ENCODE measurements at regions not wholly inside any gene's neighbourhood (a gene's known extent, or its start where the extent isn't known, plus 50 kb on each side); places are given as distances from the start of the nearest gene placed in this dataset.

DNA sequence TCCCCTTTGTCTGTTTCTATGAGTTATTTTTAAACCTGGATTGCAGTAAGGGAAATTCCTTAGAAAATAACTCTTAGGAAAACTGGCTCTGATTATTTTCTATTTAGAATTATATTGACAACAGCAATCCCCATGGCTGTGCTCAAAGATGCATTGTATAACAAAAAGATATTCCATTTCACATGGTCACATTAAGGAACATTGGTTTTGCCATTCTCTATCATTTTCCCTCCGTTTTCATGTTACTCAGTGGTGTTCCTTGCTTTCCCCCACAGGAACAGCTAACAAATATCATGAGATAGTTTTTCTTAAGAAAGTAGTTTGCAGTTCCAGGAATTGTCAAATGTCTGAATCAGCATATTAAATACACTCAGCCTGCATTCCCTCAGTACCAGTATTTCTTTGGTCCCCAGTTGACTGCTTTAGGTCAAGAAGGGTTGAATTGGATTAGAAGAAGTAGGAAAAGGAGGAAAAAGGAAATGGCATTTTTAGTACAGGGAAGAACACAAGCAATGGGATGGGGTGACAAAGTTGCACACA, 436.7 kb downstream of the TNS3 start:
- Histone ChIP-seq H3K4me3 (ENCODE audit: low read depth, low read length) (no peak overlapping the region), H3K36me3 (replicated peaks) (no peaks in the 10 kb centered on the region), H3K27ac (no peak overlapping the region), H3K27me3 (replicated peaks) (no peaks in the 10 kb centered on the region)
- in situ Hi-C loops (cut with HindIII; ENCODE audit: low pct_ligation_motif_present, low sequenced_read_pairs) = no loop called here
- TF ChIP-seq, protein P1, sequence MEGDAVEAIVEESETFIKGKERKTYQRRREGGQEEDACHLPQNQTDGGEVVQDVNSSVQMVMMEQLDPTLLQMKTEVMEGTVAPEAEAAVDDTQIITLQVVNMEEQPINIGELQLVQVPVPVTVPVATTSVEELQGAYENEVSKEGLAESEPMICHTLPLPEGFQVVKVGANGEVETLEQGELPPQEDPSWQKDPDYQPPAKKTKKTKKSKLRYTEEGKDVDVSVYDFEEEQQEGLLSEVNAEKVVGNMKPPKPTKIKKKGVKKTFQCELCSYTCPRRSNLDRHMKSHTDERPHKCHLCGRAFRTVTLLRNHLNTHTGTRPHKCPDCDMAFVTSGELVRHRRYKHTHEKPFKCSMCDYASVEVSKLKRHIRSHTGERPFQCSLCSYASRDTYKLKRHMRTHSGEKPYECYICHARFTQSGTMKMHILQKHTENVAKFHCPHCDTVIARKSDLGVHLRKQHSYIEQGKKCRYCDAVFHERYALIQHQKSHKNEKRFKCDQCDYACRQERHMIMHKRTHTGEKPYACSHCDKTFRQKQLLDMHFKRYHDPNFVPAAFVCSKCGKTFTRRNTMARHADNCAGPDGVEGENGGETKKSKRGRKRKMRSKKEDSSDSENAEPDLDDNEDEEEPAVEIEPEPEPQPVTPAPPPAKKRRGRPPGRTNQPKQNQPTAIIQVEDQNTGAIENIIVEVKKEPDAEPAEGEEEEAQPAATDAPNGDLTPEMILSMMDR (IDR thresholded peaks at IDR 0.05; ENCODE audit: low read depth, low read length, missing control alignments) = no peak
- no peak for DNase-seq

DNA sequence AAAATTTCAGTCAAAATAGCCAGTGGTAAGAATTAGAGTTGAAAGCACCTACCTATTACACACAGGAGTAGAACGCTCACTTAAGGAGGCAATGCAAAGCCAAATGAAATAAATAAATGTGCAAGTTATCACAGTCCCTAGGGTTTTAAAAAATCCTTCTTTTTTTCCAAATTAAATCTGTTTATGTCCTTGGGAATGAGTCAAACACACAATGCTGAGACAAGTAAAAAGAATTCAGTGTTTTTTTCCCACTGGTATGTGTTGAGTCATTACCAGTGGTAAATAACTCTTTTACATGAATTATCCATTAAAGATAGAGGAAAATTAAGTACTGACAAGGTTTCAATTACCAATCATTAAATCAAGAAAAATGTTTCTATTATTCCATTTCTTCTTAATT, 438.6 kb downstream of the TNS3 start:
- TF ChIP-seq, protein P1 (IDR thresholded peaks at IDR 0.05; ENCODE audit: low read depth, low read length, missing control alignments) = no peak
- no peaks in the 10 kb centered on the region for H3K36me3 ChIP-seq (replicated peaks)
- DNase-seq = no peak
- H3K27ac ChIP-seq = no peak overlapping the region
- H3K4me3 ChIP-seq (ENCODE audit: low read depth, low read length) = no peak overlapping the region
- in situ Hi-C loops (cut with HindIII; ENCODE audit: low pct_ligation_motif_present, low sequenced_read_pairs) = no loop called here
- H3K27me3 ChIP-seq (replicated peaks) = no peaks in the 10 kb centered on the region

DNA sequence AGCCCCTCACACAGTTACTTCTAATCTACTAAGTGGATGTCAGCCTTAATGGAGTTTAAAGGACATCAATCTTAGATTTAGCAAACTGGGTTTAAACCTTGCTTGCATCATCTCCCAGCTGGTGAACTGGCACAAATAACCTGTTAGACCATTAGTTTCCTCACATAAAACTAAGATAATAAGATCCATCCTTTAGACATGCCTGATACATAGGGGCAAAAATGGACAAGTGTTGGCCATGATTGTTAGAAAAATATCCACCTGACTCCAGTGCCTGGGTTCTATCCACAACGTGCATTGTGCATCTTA, 439.1 kb downstream of the TNS3 start:
- no peak overlapping the region for H3K27ac ChIP-seq
- no peaks in the 10 kb centered on the region for H3K27me3 ChIP-seq (replicated peaks)
- TF ChIP-seq, protein P1 (IDR thresholded peaks at IDR 0.05; ENCODE audit: low read depth, low read length, missing control alignments) = no peak
- H3K4me3 ChIP-seq (ENCODE audit: low read depth, low read length) = no peak overlapping the region
- in situ Hi-C loops (cut with HindIII; ENCODE audit: low pct_ligation_motif_present, low sequenced_read_pairs) = no loop called here
- H3K36me3 ChIP-seq (replicated peaks) = no peaks in the 10 kb centered on the region
- no peak for DNase-seq

DNA sequence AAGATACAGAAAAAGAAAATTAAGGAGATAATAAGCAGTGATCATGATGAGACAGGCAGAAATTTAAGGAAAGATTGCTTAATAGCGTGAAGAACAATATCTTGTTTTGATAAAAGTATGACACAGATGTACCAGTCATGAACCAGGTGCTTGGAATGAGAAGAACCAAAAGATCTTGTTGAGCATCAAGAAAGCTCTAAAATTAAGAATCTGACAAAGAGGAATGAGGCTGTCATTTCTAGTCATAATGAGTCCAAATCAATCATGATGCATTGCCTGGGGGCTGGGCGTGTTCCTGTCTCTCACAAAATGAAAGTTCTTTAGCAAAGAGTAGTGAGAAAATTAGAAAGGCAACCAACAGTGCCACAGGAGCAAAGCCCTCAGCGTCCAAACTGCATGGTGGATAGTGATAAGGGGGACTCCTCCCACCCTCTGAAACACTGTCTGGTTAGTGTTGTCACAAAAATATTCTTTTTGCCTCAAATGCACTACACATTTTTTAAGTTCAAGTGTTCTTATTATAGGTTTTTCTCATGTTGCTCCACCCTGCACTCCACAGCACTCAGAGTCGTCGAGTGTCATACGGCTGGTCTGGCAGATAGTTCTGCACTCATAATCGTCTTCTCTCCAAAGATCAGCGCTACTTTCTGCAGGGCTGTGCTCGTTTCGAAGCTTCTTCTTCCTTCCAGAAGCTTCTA, 439.6 kb downstream of the TNS3 start:
- in situ Hi-C loops (cut with HindIII; ENCODE audit: low pct_ligation_motif_present, low sequenced_read_pairs) = no loop called here
- TF ChIP-seq, protein P1 (IDR thresholded peaks at IDR 0.05; ENCODE audit: low read depth, low read length, missing control alignments) = no peak

DNA sequence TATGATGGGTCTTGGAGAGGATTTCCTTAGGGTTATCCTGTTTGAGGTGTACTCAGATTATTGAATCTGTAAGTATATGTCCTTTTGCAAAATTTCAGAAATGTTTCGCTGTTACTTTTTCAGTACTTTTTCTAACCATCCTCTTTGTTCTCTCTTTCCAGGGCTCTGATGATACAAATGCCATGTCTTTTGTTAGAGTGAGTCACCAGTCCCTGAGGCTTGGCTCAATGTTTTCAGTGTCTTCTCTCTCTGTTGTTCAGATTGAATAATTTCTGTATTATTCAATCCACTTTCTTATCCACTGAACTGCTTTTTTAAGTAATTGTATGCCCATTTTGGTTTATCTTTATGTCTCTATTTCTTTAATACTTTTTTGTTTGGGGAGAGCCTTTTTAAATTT, 449.4 kb downstream of the TNS3 start:
- TF ChIP-seq, protein P1 (IDR thresholded peaks at IDR 0.05; ENCODE audit: low read depth, low read length, missing control alignments) = no peak
- Histone ChIP-seq H3K27me3 (replicated peaks) (no peaks in the 10 kb centered on the region), H3K4me3 (ENCODE audit: low read depth, low read length) (no peak overlapping the region), H3K27ac (no peak overlapping the region), H3K36me3 (replicated peaks) (no peaks in the 10 kb centered on the region)
- DNase-seq = no peak
- in situ Hi-C loops (cut with HindIII; ENCODE audit: low pct_ligation_motif_present, low sequenced_read_pairs) = no loop called here

More for the DNA sequence above, 439.6 kb downstream of the TNS3 start:
- no peak for DNase-seq
- Histone ChIP-seq H3K27ac (no peak overlapping the region), H3K4me3 (ENCODE audit: low read depth, low read length) (no peak overlapping the region), H3K27me3 (replicated peaks) (no peaks in the 10 kb centered on the region), H3K36me3 (replicated peaks) (no peaks in the 10 kb centered on the region)

DNA sequence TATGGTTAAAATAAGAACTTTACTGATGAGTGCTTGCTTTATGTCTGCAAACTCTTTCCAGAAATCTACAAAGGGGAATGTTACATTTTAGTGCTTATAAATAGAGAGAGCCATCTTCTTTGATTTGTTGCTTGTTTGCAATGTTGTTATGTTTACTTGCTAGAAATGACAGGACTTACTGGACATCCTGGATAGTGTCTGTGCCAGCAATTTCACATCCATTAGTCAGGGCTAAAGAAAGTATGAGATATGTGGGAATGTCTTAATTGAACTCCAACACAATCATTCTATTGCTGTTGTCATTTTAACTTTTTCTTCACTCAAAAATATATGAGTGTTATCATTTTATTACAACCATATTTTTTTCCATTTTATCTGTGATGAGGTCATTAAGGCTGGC, 453.2 kb downstream of the TNS3 start:
- in situ Hi-C loops (cut with HindIII; ENCODE audit: low pct_ligation_motif_present, low sequenced_read_pairs) = no loop called here
- no peak overlapping the region for H3K4me3 ChIP-seq (ENCODE audit: low read depth, low read length)
- no peaks in the 10 kb centered on the region for H3K27me3 ChIP-seq (replicated peaks)
- DNase-seq = no peak
- TF ChIP-seq, protein P1 (IDR thresholded peaks at IDR 0.05; ENCODE audit: low read depth, low read length, missing control alignments) = no peak
- H3K27ac ChIP-seq = no peak overlapping the region
- no peaks in the 10 kb centered on the region for H3K36me3 ChIP-seq (replicated peaks)

All from brain microvascular endothelial cell (primary cell).